Fibroblast of skin of scalp (primary cell): ENCODE measurements at regions not wholly inside any gene's neighbourhood (a gene's known extent, or its start where the extent isn't known, plus 50 kb on each side); places are given as distances from the start of the nearest gene placed in this dataset.

ENCODE experiments used
- DNase-seq: peaks from one replicate; pipeline ENCODE4 v3.0.0-alpha.2; 2013

GRCh38 chr4:143273160-143273917, 63.3 kb upstream of the GAB1 start:
- DNase-seq = no peak

GRCh38 chr4:143280861-143281260, 55.8 kb upstream of the GAB1 start:
- no peak for DNase-seq

- no peak for DNase-seq
These were observed 55.0 kb upstream of the GAB1 start for GRCh38 chr4:143281507-143282190.

- peak; percentile 42 for DNase-seq
These were observed 54.4 kb upstream of the GAB1 start for GRCh38 chr4:143282211-143282707.

GRCh38 chr4:143285696-143286437, 50.8 kb upstream of the GAB1 start:
- DNase-seq = no peak

GRCh38 chr4:143286701-143287571, 49.7 kb upstream of the GAB1 start:
- peak; percentile 75 for DNase-seq
